AG09319 (cell line): ENCODE measurements at regions not wholly inside any gene's neighbourhood (a gene's known extent, or its start where the extent isn't known, plus 50 kb on each side); places are given as distances from the start of the nearest gene placed in this dataset.
"Not testable (repeated sequence)": the region's sequence is repeated elsewhere in the genome, so short reads cannot be mapped to it uniquely, and the experiment has no call there.

Source experiments
- DNase-seq: peaks from one replicate; pipeline ENCODE4 v3.0.0-alpha.2; 2010; ENCODE audit warnings: low read depth; ENCODE audit errors: extremely low read depth
- CTCF ChIP-seq: IDR thresholded peaks from 2 replicates; pipeline ENCODE4 v1.5.1; 2011; ENCODE audit warnings: low read depth, mild to moderate bottlenecking, inconsistent platforms, low read length, moderate library complexity

GRCh38 chr16:29112755-29113347 is 128.0 kb downstream of the LAT start:
- no peak for DNase-seq
- no peak; the same call in none of the 2 replicates for TF ChIP-seq CTCF

GRCh38 chr16:29111901-29112680 is 127.2 kb downstream of the LAT start:
- DNase-seq, result not testable (repeated sequence)

GRCh38 chr16:29111421-29111820 is 126.6 kb downstream of the LAT start:
- TF ChIP-seq CTCF, result no peak

GRCh38 chr16:29108625-29109169 is 123.8 kb downstream of the LAT start:
- DNase-seq, result not testable (repeated sequence)

More at GRCh38 chr16:29111421-29111820, 126.6 kb downstream of the LAT start:
- no peak for DNase-seq

GRCh38 chr16:29107299-29107698 is 122.4 kb downstream of the LAT start:
- TF ChIP-seq CTCF, result no peak
- DNase-seq, result no peak

- not testable (repeated sequence) for DNase-seq
Observed at GRCh38 chr16:29106259-29106908, 121.5 kb downstream of the LAT start.

- not testable (repeated sequence) for DNase-seq
Observed at GRCh38 chr16:29104600-29104999, 119.7 kb downstream of the LAT start.

- DNase-seq, result not testable (repeated sequence)
Observed at GRCh38 chr16:29097965-29098364, 113.1 kb downstream of the LAT start.

- not testable (repeated sequence) for DNase-seq
Observed at GRCh38 chr16:29094729-29095624, 110.1 kb downstream of the LAT start.

GRCh38 chr16:29094325-29094724 is 109.5 kb downstream of the LAT start:
- not testable (repeated sequence) for DNase-seq

GRCh38 chr16:29089679-29090078 is 104.8 kb downstream of the LAT start:
- DNase-seq, result not testable (repeated sequence)

GRCh38 chr16:29087673-29088072 is 102.8 kb downstream of the LAT start:
- not testable (repeated sequence) for DNase-seq

- DNase-seq, result not testable (repeated sequence)
Observed at GRCh38 chr16:29081829-29082639, 97.2 kb downstream of the LAT start.

- DNase-seq, result peak; percentile 1
Observed at GRCh38 chr16:29074554-29075402, 89.9 kb downstream of the LAT start.
